Right lobe of liver (tissue), 4 donors: ENCODE measurements at regions not wholly inside any gene's neighbourhood (a gene's known extent, or its start where the extent isn't known, plus 50 kb on each side); places are given as distances from the start of the nearest gene placed in this dataset.

Experiments
- CTCF ChIP-seq, 4 donors: fragments of 200-600 bp in 3 of 4; fragments of 450-650 bp in 1 of 4; IDR thresholded peaks; one replicate each; pipeline versions ENCODE4 v1.5.1 to v1.8.0; 2016 to 2022; ENCODE audit warnings: antibody characterized with exemption in 4 of 4, mild to moderate bottlenecking in 2 of 4
- POLR2A ChIP-seq: fragments of 450-650 bp; IDR thresholded peaks from one replicate; pipeline ENCODE4 v1.6.1; 2017; ENCODE audit warnings: antibody characterized with exemption, mild to moderate bottlenecking
- donor health status: DM: no; HTN: no; CAD: no.
- donor health status: DM: no; HTN: no; CAD: no.
- donor health status: DM: no; HTN: yes; CAD: no.

- TF ChIP-seq CTCF (IDR thresholded peaks at IDR 0.05) = no peak
- no peak for TF ChIP-seq POLR2A
Measured at GRCh38 chr2:187148059-187148714, 299.2 kb upstream of the ZSWIM2 start.
